Esophagus (tissue), 2 donors: ENCODE measurements at regions not wholly inside any gene's neighbourhood (a gene's known extent, or its start where the extent isn't known, plus 50 kb on each side); places are given as distances from the start of the nearest gene placed in this dataset.

ENCODE experiments used
- H3K27ac ChIP-seq, 2 donors: one replicate each; pipeline ENCODE4 v1.5.1; 2013; ENCODE audit warnings: low read depth in 2 of 2, mild to moderate bottlenecking in 2 of 2, inconsistent platforms in 1 of 2, low read length in 1 of 2, moderate library complexity in 1 of 2
- H3K27me3 ChIP-seq, 2 donors: one replicate each; pipeline ENCODE4 v1.6.1; 2013; ENCODE audit warnings: low read length in 2 of 2, control low read depth in 1 of 2, mild to moderate bottlenecking in 1 of 2; ENCODE audit not compliant: insufficient read depth in 2 of 2, control insufficient read depth in 1 of 2
- H3K36me3 ChIP-seq, 2 donors: one replicate each; pipeline ENCODE4 v1.6.1; 2013; ENCODE audit warnings: low read length in 1 of 2; ENCODE audit not compliant: control insufficient read depth in 2 of 2, insufficient read depth in 2 of 2
- H3K4me1 ChIP-seq, 2 donors: one replicate each; pipeline ENCODE4 v1.6.1; 2013; ENCODE audit warnings: low read length in 1 of 2; ENCODE audit not compliant: control insufficient read depth in 2 of 2, insufficient read depth in 2 of 2
- H3K4me3 ChIP-seq, 2 donors: one replicate each; pipeline ENCODE4 v1.5.1; 2013; ENCODE audit warnings: low read length in 2 of 2, mild to moderate bottlenecking in 2 of 2, low read depth in 1 of 2, moderate library complexity in 1 of 2
- H3K9me3 ChIP-seq, 2 donors: one replicate each; pipeline ENCODE4 v1.6.1; 2013; ENCODE audit warnings: mild to moderate bottlenecking in 2 of 2, low read depth in 1 of 2, low read length in 1 of 2, moderate library complexity in 1 of 2; ENCODE audit not compliant: control insufficient read depth in 2 of 2, insufficient read depth in 1 of 2
- WGBS, 2 donors: extraction: QIAGEN DNeasy Blood & Tissue Kit; methylation state at CpG; one replicate each; pipeline ENCODE4 v1.1.7; 2013; 5-methylcytosine and 5-hydroxymethylcytosine counted together
- donor health status: healthy with polysubstance abuse.
- donor health status: Bipolar disorder and iron deficiency.

DNA sequence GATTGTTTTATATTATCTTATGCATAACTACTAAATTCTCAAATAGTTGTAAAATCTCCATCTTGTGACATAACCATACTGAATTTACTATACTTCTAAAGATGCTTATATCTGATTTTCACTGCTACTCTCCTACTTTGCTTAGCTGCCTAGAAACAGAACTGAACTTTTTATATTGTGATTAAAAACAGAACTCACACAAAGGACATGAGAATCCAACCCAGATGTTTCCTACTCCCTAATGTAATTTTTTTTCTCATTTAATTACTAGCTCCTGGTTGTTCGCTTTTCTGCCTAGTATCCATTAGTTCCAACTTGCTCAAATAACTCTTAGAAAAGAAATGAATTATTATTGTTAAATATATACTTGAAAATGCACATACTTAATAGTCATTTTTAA lies 283.5 kb upstream of the ACTRT1 start:
- Histone ChIP-seq H3K27ac (no peak overlapping the region), H3K4me1 (no peaks in the 10 kb centered on the region), H3K27me3 (no peaks in the 10 kb centered on the region), H3K4me3 (no peak overlapping the region), H3K36me3 (no peaks in the 10 kb centered on the region), H3K9me3 (peaks cover 0 to 3% of the 10 kb centered on the region in 2 donors)
- 69 to 72% methylated on average over 1 of the region's 1 CpG for WGBS, 2 donors

DNA sequence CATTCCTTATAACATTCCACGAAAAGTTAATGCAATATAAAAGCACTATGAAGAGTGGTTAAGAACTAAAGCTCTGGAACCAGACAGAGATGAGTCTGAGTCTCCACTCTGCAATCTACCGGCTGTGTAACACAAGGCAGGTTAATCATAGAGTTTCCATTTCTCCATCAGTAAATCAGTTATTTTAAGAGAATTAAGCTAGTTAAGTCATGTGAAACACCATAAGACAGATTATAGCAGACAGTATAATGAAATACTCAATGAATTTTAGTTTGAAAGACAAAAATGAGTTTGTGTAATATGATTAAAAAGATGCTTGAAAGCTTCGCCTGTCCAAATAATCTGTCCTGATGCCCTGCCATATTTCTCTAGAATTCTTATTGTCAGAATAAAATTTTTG lies 282.6 kb upstream of the ACTRT1 start:
- Histone ChIP-seq H3K27me3 (no peaks in the 10 kb centered on the region), H3K9me3 (peaks cover 0 to 3% of the 10 kb centered on the region in 2 donors), H3K4me1 (no peaks in the 10 kb centered on the region), H3K27ac (no peak overlapping the region), H3K4me3 (no peak overlapping the region), H3K36me3 (no peaks in the 10 kb centered on the region)
- WGBS, 2 donors = 66 to 93% methylated on average over 3 of the region's 3 CpGs

GRCh38 chrX:128310912-128311311 lies 258.7 kb upstream of the ACTRT1 start:
- no peaks in the 10 kb centered on the region for H3K27me3 ChIP-seq
- H3K36me3 ChIP-seq = no peaks in the 10 kb centered on the region
- no peak overlapping the region for H3K27ac ChIP-seq
- 49 to 58% methylated on average over 3 of the region's 3 CpGs for WGBS, 2 donors
- peaks cover 4% of the 10 kb centered on the region in 2 donors for H3K9me3 ChIP-seq
- no peaks in the 10 kb centered on the region for H3K4me1 ChIP-seq
- H3K4me3 ChIP-seq = no peak overlapping the region

DNA sequence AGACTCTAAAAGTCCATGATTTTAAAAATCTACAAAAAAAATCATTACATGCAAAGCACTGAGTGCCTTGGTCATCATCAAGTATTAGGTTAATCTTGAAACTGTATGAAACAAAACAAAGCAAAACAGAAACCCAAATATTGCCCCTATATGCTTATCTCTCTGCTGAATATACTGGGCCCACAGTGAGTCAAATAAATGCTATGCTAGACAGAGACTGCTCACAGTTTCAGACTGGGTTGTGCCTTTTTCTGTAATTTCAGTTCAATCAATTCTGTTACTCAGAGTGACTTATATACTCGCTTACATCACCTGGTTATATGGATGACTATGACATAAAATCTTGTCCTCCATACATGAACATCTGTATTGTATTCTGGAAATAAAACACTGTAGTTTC lies 257.1 kb upstream of the ACTRT1 start:
- 64 to 86% methylated on average over 1 of the region's 1 CpG for WGBS, 2 donors

GRCh38 chrX:128294198-128294597 lies 242.0 kb upstream of the ACTRT1 start:
- WGBS, 2 donors = 77 to 79% methylated on average over 3 of the region's 3 CpGs
- Histone ChIP-seq H3K27me3 (no peaks in the 10 kb centered on the region), H3K9me3 (no peaks in the 10 kb centered on the region)

More for the DNA sequence above, 257.1 kb upstream of the ACTRT1 start:
- H3K27me3 ChIP-seq = no peaks in the 10 kb centered on the region
- no peak overlapping the region for H3K4me3 ChIP-seq
- no peaks in the 10 kb centered on the region for H3K36me3 ChIP-seq
- no peak overlapping the region for H3K27ac ChIP-seq
- no peaks in the 10 kb centered on the region for H3K4me1 ChIP-seq
- H3K9me3 ChIP-seq = peaks cover 4% of the 10 kb centered on the region in 2 donors

GRCh38 chrX:128287693-128288092 lies 235.5 kb upstream of the ACTRT1 start:
- Histone ChIP-seq H3K36me3 (no peaks in the 10 kb centered on the region), H3K4me1 (no peaks in the 10 kb centered on the region), H3K27me3 (no peaks in the 10 kb centered on the region), H3K27ac (no peak overlapping the region), H3K9me3 (peaks cover 0 to 3% of the 10 kb centered on the region in 2 donors), H3K4me3 (no peak overlapping the region)
- 58 to 94% methylated on average over 1 of the region's 1 CpG for WGBS, 2 donors

More at GRCh38 chrX:128294198-128294597, 242.0 kb upstream of the ACTRT1 start:
- no peak overlapping the region for H3K27ac ChIP-seq
- no peak overlapping the region for H3K4me3 ChIP-seq
- no peaks in the 10 kb centered on the region for H3K36me3 ChIP-seq
- H3K4me1 ChIP-seq = no peaks in the 10 kb centered on the region

DNA sequence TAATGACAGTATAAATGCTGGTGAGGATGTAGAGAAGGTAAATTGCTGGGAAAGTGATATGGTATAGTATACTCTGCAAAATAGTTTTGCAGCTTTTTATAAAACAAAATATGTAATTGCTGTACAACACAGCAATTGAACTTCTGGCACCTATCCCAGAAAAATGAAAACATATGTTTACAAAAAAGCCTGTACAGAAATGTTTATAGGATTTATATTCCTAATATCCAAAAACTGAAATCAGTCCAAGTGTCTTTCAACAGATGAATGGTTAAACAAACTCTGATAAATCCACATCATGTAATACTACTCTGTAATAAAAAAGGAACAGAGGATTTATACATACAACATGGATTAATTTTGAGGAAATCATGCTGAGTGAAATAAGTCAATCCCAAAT lies 198.4 kb upstream of the ACTRT1 start:
- H3K9me3 ChIP-seq = peaks cover 0 to under 1% of the 10 kb centered on the region in 2 donors
- no peaks in the 10 kb centered on the region for H3K36me3 ChIP-seq
- no peak overlapping the region for H3K27ac ChIP-seq
- no peaks in the 10 kb centered on the region for H3K27me3 ChIP-seq
- H3K4me1 ChIP-seq = no peaks in the 10 kb centered on the region
- no peak overlapping the region for H3K4me3 ChIP-seq

- Histone ChIP-seq H3K4me1 (no peaks in the 10 kb centered on the region), H3K36me3 (no peaks in the 10 kb centered on the region), H3K4me3 (no peak overlapping the region), H3K9me3 (no peaks in the 10 kb centered on the region), H3K27ac (no peak overlapping the region), H3K27me3 (no peaks in the 10 kb centered on the region)
- WGBS, 2 donors = 84 to 88% methylated on average over 3 of the region's 3 CpGs
Measured at GRCh38 chrX:128216364-128216763, 164.2 kb upstream of the ACTRT1 start.

- H3K4me1 ChIP-seq = no peaks in the 10 kb centered on the region
- H3K27me3 ChIP-seq = no peaks in the 10 kb centered on the region
- H3K27ac ChIP-seq = no peak overlapping the region
- no peaks in the 10 kb centered on the region for H3K36me3 ChIP-seq
- 65 to 84% methylated on average over 2 of the region's 2 CpGs for WGBS, 2 donors
- no peak overlapping the region for H3K4me3 ChIP-seq
- no peaks in the 10 kb centered on the region for H3K9me3 ChIP-seq
Measured at GRCh38 chrX:128165884-128166408, 113.7 kb upstream of the ACTRT1 start.

GRCh38 chrX:128156204-128156603 lies 104.0 kb upstream of the ACTRT1 start:
- H3K4me3 ChIP-seq = no peak overlapping the region
- WGBS, 2 donors = 69 to 76% methylated on average over 4 of the region's 4 CpGs
- no peak overlapping the region for H3K27ac ChIP-seq

More at GRCh38 chrX:128156204-128156603, 104.0 kb upstream of the ACTRT1 start:
- no peaks in the 10 kb centered on the region for H3K36me3 ChIP-seq
- H3K4me1 ChIP-seq = no peaks in the 10 kb centered on the region
- no peaks in the 10 kb centered on the region for H3K27me3 ChIP-seq
- H3K9me3 ChIP-seq = peaks cover 0 to 2% of the 10 kb centered on the region in 2 donors
